Activated naive CD4-positive, alpha-beta T cell treated with anti-CD3 and anti-CD28 coated beads, Interleukin-2, amount 10 ng/mL, durations not matched to agents 7 days and 5 days (primary cell): ENCODE measurements at regions not wholly inside any gene's neighbourhood (a gene's known extent, or its start where the extent isn't known, plus 50 kb on each side); places are given as distances from the start of the nearest gene placed in this dataset.
A peak's percentile ranks its signal among the peaks of the same experiment; 100 is the strongest.

Experiments used
- CTCF ChIA-PET: fragments of 350-600 bp; sonication (Branson Sonifier 250); formaldehyde crosslinking; loops from one replicate; lab custom pipeline; 2021; ENCODE audit warnings: antibody characterized with exemption; lab: Charles Lee
- DNase-seq: peaks from one replicate; pipeline ENCODE4 v3.0.0-alpha.2; 2020
- H3K27ac Mint-ChIP-seq: one replicate; pipeline ENCODE4 v1.8.0; 2021; ENCODE audit warnings: mild to moderate bottlenecking, moderate library complexity, mixed read lengths
- H3K27me3 Mint-ChIP-seq: one replicate; pipeline ENCODE4 v1.8.0; 2021; ENCODE audit warnings: mild to moderate bottlenecking, mixed read lengths
- H3K36me3 Mint-ChIP-seq: one replicate; pipeline ENCODE4 v1.8.0; 2021; ENCODE audit warnings: mixed read lengths
- H3K4me1 Mint-ChIP-seq: one replicate; pipeline ENCODE4 v1.8.0; 2021; ENCODE audit warnings: mixed read lengths
- H3K4me3 Mint-ChIP-seq: one replicate; pipeline ENCODE4 v1.8.0; 2021; ENCODE audit warnings: mild to moderate bottlenecking, moderate library complexity, mixed read lengths
- H3K9me3 Mint-ChIP-seq: one replicate; pipeline ENCODE4 v1.8.0; 2021; ENCODE audit warnings: mixed read lengths

DNA sequence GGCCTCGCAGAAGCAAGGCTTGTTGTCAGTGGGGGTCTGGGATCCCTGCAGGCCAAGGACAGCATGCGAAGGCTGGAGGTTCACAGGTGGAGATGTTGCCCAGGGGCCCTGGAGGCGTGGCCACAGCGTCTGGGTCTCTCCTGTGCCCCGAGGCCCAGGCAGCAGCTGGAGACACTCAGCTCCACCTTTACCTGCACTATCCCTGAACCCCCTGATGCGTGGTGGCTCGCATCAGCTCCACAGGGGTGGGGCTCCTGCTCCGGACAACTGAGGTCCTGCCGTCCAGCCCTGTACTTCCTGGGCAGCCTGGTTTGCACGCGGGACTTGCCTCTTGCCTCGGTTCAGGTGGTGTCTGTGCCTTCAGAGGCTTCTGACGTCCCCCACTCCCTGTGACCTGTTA lies 54.6 kb upstream of the ZNF32 start:
- CTCF ChIA-PET = no interaction called here
- Mint-ChIP-seq H3K4me3 (no peak overlapping the region), H3K4me1 (no peaks in the 10 kb centered on the region), H3K27me3 (peaks cover 8% of the 10 kb centered on the region), H3K36me3 (no peaks in the 10 kb centered on the region), H3K27ac (no peak overlapping the region), H3K9me3 (no peaks in the 10 kb centered on the region)
- DNase-seq = no peak

- no peak for DNase-seq
- Mint-ChIP-seq H3K4me3 (no peak overlapping the region), H3K36me3 (no peaks in the 10 kb centered on the region), H3K27me3 (peaks cover 8% of the 10 kb centered on the region), H3K27ac (no peak overlapping the region), H3K4me1 (no peaks in the 10 kb centered on the region), H3K9me3 (no peaks in the 10 kb centered on the region)
- CTCF ChIA-PET = no interaction called here
These were observed 54.2 kb upstream of the ZNF32 start for GRCh38 chr10:43702936-43703281.

GRCh38 chr10:43702213-43702935 lies 53.7 kb upstream of the ZNF32 start:
- CTCF ChIA-PET = no interaction called here
- Mint-ChIP-seq H3K4me1 (no peaks in the 10 kb centered on the region), H3K4me3 (no peak overlapping the region), H3K27me3 (peaks cover 8% of the 10 kb centered on the region), H3K36me3 (no peaks in the 10 kb centered on the region), H3K9me3 (no peaks in the 10 kb centered on the region), H3K27ac (no peak overlapping the region)
- DNase-seq = no peak

DNA sequence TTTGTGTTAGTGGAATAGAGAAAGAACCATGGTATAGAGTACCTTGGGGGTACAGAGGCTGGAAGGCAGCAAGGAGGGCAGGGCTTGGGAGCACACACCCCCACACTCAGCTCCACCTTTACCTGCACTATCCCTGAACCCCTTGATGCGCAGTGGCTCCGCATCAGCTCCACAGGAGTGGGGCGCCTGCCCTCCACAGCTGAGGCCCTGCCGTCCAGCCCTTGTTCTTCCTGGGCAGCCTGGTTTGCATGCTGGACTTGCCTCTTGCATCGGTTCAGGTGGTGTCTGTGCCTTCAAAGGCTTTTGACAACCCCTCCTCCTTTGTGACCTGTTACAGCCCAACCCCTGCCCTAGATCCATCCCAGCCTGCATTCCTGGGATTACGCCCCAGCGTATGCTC lies 52.6 kb upstream of the ZNF32 start:
- DNase-seq = no peak
- Mint-ChIP-seq H3K27me3 (peaks cover 5% of the 10 kb centered on the region), H3K4me1 (no peaks in the 10 kb centered on the region), H3K4me3 (no peak overlapping the region), H3K27ac (no peak overlapping the region), H3K36me3 (no peaks in the 10 kb centered on the region), H3K9me3 (no peaks in the 10 kb centered on the region)
- CTCF ChIA-PET = no interaction called here

- H3K4me3 Mint-ChIP-seq = no peak overlapping the region
- no peak overlapping the region for H3K27ac Mint-ChIP-seq
- no peaks in the 10 kb centered on the region for H3K36me3 Mint-ChIP-seq
- H3K9me3 Mint-ChIP-seq = no peaks in the 10 kb centered on the region
- H3K27me3 Mint-ChIP-seq = peaks cover 4% of the 10 kb centered on the region
- CTCF ChIA-PET = no interaction called here
- no peak for DNase-seq
- H3K4me1 Mint-ChIP-seq = no peaks in the 10 kb centered on the region
These were observed 51.6 kb upstream of the ZNF32 start for GRCh38 chr10:43700306-43700705.

DNA sequence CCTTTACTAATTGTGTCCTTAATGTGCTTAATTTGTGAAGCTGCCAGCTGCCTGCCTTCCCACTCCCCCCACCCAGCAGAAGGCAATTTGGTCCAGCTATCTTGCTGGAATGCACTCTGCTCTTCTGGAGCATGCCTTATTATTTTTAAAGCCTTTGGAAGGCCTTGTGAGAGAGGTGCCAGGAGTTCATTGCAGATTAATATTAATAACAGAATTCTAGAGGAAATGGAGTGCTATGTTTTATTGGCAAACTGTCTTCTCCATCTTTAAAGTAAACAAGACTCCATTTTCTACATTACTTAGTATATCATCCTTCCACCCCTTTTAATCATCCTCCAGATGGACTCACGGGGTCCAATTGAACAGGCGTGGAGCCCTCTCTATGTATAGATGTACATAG lies 50.8 kb upstream of the ZNF32 start:
- Mint-ChIP-seq H3K27me3 (peaks cover 4% of the 10 kb centered on the region), H3K27ac (peak overlapping the region; percentile 14), H3K4me3 (no peak overlapping the region), H3K9me3 (no peaks in the 10 kb centered on the region), H3K36me3 (no peaks in the 10 kb centered on the region), H3K4me1 (no peaks in the 10 kb centered on the region)
- DNase-seq = no peak
- CTCF ChIA-PET = interaction anchor here (0.6 kb wide), 1 partner anchor 17 kb away, joined by 3 read pairs; no protein-coding TSS in a partner anchor
